Ishikawa (cell line): ENCODE measurements at regions not wholly inside any gene's neighbourhood (a gene's known extent, or its start where the extent isn't known, plus 50 kb on each side); places are given as distances from the start of the nearest gene placed in this dataset.

ENCODE experiments used
- CREB1 ChIP-seq: IDR thresholded peaks from 2 replicates; pipeline ENCODE4 v1.6.1; 2012; ENCODE audit warnings: low read depth
- EP300 ChIP-seq: IDR thresholded peaks from 2 replicates; pipeline ENCODE4 v1.6.1; 2012; ENCODE audit warnings: borderline replicate concordance
- FOXM1 ChIP-seq: IDR thresholded peaks from 2 replicates; pipeline ENCODE4 v1.6.1; 2012; ENCODE audit warnings: low read depth, borderline replicate concordance
- RAD21 ChIP-seq: IDR thresholded peaks from 2 replicates; pipeline ENCODE4 v1.6.1; 2012; ENCODE audit warnings: low read depth
- TCF12 ChIP-seq: IDR thresholded peaks from 2 replicates; pipeline ENCODE4 v1.6.1; 2012; ENCODE audit warnings: low read depth
- TEAD4 ChIP-seq: IDR thresholded peaks from 2 replicates; pipeline ENCODE4 v1.6.1; 2012
- TF ChIP-seq, protein P1 (sequence below): IDR thresholded peaks from 2 replicates; pipeline ENCODE4 v1.6.1; 2012

DNA sequence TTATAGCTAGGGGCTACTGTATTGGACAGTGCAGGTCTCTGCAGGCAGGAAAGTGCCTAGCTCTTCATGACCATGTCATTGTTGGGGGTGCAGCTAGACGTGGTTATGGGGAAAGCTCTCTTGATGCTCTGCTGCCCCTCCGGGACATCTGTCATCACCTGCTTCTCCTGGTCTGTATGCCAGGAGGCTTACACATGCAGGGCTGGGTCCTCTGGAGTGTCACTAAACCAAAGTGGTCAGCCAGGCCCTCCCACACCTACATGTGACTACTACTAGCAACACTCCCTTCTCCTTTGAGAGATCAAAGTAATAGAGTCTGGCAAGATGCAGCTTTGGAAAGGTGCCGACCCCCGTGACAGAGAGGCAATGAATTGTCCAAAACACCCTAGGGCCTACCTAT, 98.5 kb downstream of the SST start:
- TF ChIP-seq FOXM1 = no peak
- no peak for TF ChIP-seq RAD21
- TF ChIP-seq TEAD4 = no peak
- TF ChIP-seq EP300 = no peak
- TF ChIP-seq CREB1 = no peak
- TF ChIP-seq, protein P1, sequence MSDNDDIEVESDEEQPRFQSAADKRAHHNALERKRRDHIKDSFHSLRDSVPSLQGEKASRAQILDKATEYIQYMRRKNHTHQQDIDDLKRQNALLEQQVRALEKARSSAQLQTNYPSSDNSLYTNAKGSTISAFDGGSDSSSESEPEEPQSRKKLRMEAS = no peak
- no peak for TF ChIP-seq TCF12
